Keratinocyte (primary cell): ENCODE measurements at regions not wholly inside any gene's neighbourhood (a gene's known extent, or its start where the extent isn't known, plus 50 kb on each side); places are given as distances from the start of the nearest gene placed in this dataset.

ENCODE experiments used
- DNase-seq: peaks from one replicate; pipeline ENCODE4 v3.0.0-alpha.2; 2011; ENCODE audit warnings: low read depth, missing footprints, low spot score
- FAIRE-seq: peaks from 2 replicates; lab custom pipeline; 2011; peaks lifted over from hg19 to GRCh38; lab: Jason Lieb, UNC
- H2AFZ ChIP-seq: 2 replicates; pipeline ENCODE4 v1.6.0; 2012; ENCODE audit warnings: low read length, control low read depth, inconsistent platforms; ENCODE audit not compliant: control insufficient read depth
- H3K27ac ChIP-seq: 2 replicates; pipeline ENCODE4 v1.5.1; 2011; ENCODE audit warnings: low read length; ENCODE audit not compliant: control insufficient read depth, insufficient read depth
- H3K27me3 ChIP-seq: 3 replicates; pipeline ENCODE4 v1.6.0; 2011; ENCODE audit warnings: low read length; ENCODE audit not compliant: control insufficient read depth, insufficient read depth; ENCODE audit errors: extremely low read depth
- H3K36me3 ChIP-seq, 2 experiments: 2 replicates in 1 of 2; 3 replicates in 1 of 2; pipeline ENCODE4 v1.5.1; 2011; ENCODE audit warnings: low read length in 2 of 2, mild to moderate bottlenecking in 1 of 2; ENCODE audit not compliant: control insufficient read depth in 2 of 2, insufficient read depth in 2 of 2; ENCODE audit errors: extremely low read depth in 1 of 2
- H3K4me1 ChIP-seq: 3 replicates; pipeline ENCODE4 v1.5.1; 2011; ENCODE audit warnings: low read length; ENCODE audit not compliant: control insufficient read depth, insufficient read depth; ENCODE audit errors: extremely low read depth
- H3K4me2 ChIP-seq: 3 replicates; pipeline ENCODE4 v1.6.0; 2011; ENCODE audit warnings: low read depth, low read length; ENCODE audit not compliant: control insufficient read depth, insufficient read depth; ENCODE audit errors: extremely low read depth
- H3K4me3 ChIP-seq, 3 experiments: fragments of 200-600 bp in 1 of 3; sonication (generic) in 1 of 3; 2 replicates in 2 of 3; 3 replicates in 1 of 3; pipeline ENCODE4 v1.5.1; 2011 to 2016; ENCODE audit warnings: low read length in 3 of 3, mild to moderate bottlenecking in 3 of 3, control low read depth in 2 of 3, inconsistent platforms in 1 of 3, low read depth in 1 of 3, mixed read lengths in 1 of 3, mixed run types in 1 of 3, moderate library complexity in 1 of 3; ENCODE audit not compliant: control insufficient read depth in 2 of 3, insufficient read depth in 2 of 3; ENCODE audit errors: extremely low read depth in 1 of 3
- H3K79me2 ChIP-seq: 2 replicates; pipeline ENCODE4 v1.6.0; 2012; ENCODE audit warnings: low read length; ENCODE audit not compliant: control insufficient read depth, insufficient read depth
- H3K9ac ChIP-seq: 3 replicates; pipeline ENCODE4 v1.6.0; 2011; ENCODE audit warnings: low read length; ENCODE audit not compliant: control insufficient read depth, insufficient read depth; ENCODE audit errors: extremely low read depth
- H3K9me1 ChIP-seq: 3 replicates; pipeline ENCODE4 v1.6.0; 2011; ENCODE audit warnings: low read length; ENCODE audit not compliant: control insufficient read depth, insufficient read depth; ENCODE audit errors: extremely low read depth
- H3K9me3 ChIP-seq: 2 replicates; pipeline ENCODE4 v1.5.1; 2012; ENCODE audit warnings: low read depth, low read length; ENCODE audit not compliant: control insufficient read depth
- H4K20me1 ChIP-seq: 3 replicates; pipeline ENCODE4 v1.6.0; 2011; ENCODE audit warnings: low read length; ENCODE audit not compliant: control insufficient read depth, insufficient read depth; ENCODE audit errors: extremely low read depth
- CTCF ChIP-seq, 3 experiments: IDR thresholded peaks in 1 of 3; conservative IDR thresholded peaks in 1 of 3; optimal IDR thresholded peaks in 1 of 3; 2 replicates in 2 of 3; 3 replicates in 1 of 3; pipeline versions ENCODE3 to v1.5.1; 2011; ENCODE audit warnings: low read length in 3 of 3, mild to moderate bottlenecking in 3 of 3, moderate library complexity in 2 of 3, control low read depth in 1 of 3, inconsistent platforms in 1 of 3; ENCODE audit not compliant: insufficient read depth in 2 of 3; ENCODE audit errors: extremely low read depth in 1 of 3
- EZH2 ChIP-seq: IDR thresholded peaks from one replicate; pipeline ENCODE4 v1.6.1; 2012; ENCODE audit warnings: inconsistent platforms, mild to moderate bottlenecking, low read length, moderate library complexity
- dilution Hi-C: fragments of 300-500 bp; cut with MboI; formaldehyde crosslinking; loops from one replicate; pipeline ENCODE4 v1.7.0; 2020; ENCODE audit warnings: low sequenced_read_pairs; ENCODE audit not compliant: extremely low pct_ligation_motif_present

GRCh38 chr4:127148165-127148564, 484.6 kb upstream of the INTU start:
- Histone ChIP-seq H3K9me3 (no peaks in the 10 kb centered on the region), H3K9me1 (no peaks in the 10 kb centered on the region), H3K4me2 (no peak overlapping the region), H3K36me3 (no peaks in the 10 kb centered on the region), H2AFZ (no peak overlapping the region), H4K20me1 (no peaks in the 10 kb centered on the region), H3K4me1 (no peaks in the 10 kb centered on the region), H3K4me3 (no peak overlapping the region), H3K27me3 (no peaks in the 10 kb centered on the region), H3K9ac (no peak overlapping the region), H3K27ac (no peak overlapping the region), H3K79me2 (no peaks in the 10 kb centered on the region)
- dilution Hi-C loops: no loop called here
- TF ChIP-seq EZH2: no peak
- TF ChIP-seq CTCF (optimal IDR thresholded peaks at IDR 0.05 in 1 of 3, IDR thresholded peaks at IDR 0.05 in 1 of 3, conservative IDR thresholded peaks at IDR 0.05 in 1 of 3; ENCODE audit: extremely low read depth in 1 of 3, insufficient read depth in 2 of 3, low read length in 3 of 3): no peak
- FAIRE-seq (no peak), DNase-seq (no peak)

- TF ChIP-seq EZH2 (no peak), CTCF (optimal IDR thresholded peaks at IDR 0.05 in 1 of 3, IDR thresholded peaks at IDR 0.05 in 1 of 3, conservative IDR thresholded peaks at IDR 0.05 in 1 of 3; ENCODE audit: extremely low read depth in 1 of 3, insufficient read depth in 2 of 3, low read length in 3 of 3) (no peak)
- Histone ChIP-seq H3K9me1 (no peaks in the 10 kb centered on the region), H3K4me2 (no peak overlapping the region), H3K4me3 (no peak overlapping the region), H3K36me3 (no peaks in the 10 kb centered on the region), H3K79me2 (no peaks in the 10 kb centered on the region), H2AFZ (no peak overlapping the region), H3K4me1 (no peaks in the 10 kb centered on the region), H3K9me3 (no peaks in the 10 kb centered on the region), H3K27ac (no peak overlapping the region), H3K27me3 (no peaks in the 10 kb centered on the region), H4K20me1 (no peaks in the 10 kb centered on the region), H3K9ac (no peak overlapping the region)
- DNase-seq (no peak), FAIRE-seq (no peak)
- dilution Hi-C loops: no loop called here
Observed at GRCh38 chr4:127149086-127149485, 483.7 kb upstream of the INTU start.
